Astrocyte (in vitro differentiated cells and primary cell): ENCODE measurements at regions not wholly inside any gene's neighbourhood (a gene's known extent, or its start where the extent isn't known, plus 50 kb on each side); places are given as distances from the start of the nearest gene placed in this dataset.

Experiments
- EZH2 ChIP-seq: IDR thresholded peaks from 2 replicates; pipeline ENCODE4 v1.6.1; 2012; ENCODE audit warnings: mild to moderate bottlenecking, low read length, inconsistent platforms; ENCODE audit not compliant: insufficient read depth
- TF ChIP-seq, protein P1 (sequence below): IDR thresholded peaks from 2 replicates; pipeline ENCODE4 v1.5.1; 2011; ENCODE audit warnings: low read depth, mild to moderate bottlenecking, inconsistent platforms, low read length, moderate library complexity; ENCODE audit not compliant: insufficient read depth

DNA sequence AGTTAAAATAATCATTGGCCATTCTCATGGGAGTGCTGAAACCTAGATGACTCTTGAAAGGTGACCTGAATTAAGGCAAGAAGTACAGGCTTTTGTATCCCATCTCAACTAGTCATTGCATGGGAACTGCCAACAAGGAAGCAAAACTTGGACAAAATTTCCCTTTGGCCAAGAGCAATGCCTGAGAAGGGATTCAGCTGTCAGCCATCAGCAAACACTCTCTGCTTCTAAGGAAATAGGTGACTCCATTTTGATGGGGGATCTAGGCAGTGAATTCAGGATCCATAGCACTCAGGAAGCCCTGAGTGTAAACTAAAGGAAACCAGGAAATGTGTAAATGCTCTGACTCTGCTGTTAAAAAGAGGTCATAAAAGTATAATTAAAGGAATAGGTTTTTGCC, 221.5 kb upstream of the TMEM229A start:
- TF ChIP-seq, protein P1, sequence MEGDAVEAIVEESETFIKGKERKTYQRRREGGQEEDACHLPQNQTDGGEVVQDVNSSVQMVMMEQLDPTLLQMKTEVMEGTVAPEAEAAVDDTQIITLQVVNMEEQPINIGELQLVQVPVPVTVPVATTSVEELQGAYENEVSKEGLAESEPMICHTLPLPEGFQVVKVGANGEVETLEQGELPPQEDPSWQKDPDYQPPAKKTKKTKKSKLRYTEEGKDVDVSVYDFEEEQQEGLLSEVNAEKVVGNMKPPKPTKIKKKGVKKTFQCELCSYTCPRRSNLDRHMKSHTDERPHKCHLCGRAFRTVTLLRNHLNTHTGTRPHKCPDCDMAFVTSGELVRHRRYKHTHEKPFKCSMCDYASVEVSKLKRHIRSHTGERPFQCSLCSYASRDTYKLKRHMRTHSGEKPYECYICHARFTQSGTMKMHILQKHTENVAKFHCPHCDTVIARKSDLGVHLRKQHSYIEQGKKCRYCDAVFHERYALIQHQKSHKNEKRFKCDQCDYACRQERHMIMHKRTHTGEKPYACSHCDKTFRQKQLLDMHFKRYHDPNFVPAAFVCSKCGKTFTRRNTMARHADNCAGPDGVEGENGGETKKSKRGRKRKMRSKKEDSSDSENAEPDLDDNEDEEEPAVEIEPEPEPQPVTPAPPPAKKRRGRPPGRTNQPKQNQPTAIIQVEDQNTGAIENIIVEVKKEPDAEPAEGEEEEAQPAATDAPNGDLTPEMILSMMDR = no peak
- no peak for TF ChIP-seq EZH2
